Osteocyte (in vitro differentiated cells): ENCODE measurements at regions not wholly inside any gene's neighbourhood (a gene's known extent, or its start where the extent isn't known, plus 50 kb on each side); places are given as distances from the start of the nearest gene placed in this dataset.
A peak's percentile ranks its signal among the peaks of the same experiment; 100 is the strongest.

ENCODE experiments used
- DNase-seq: peaks from one replicate; pipeline ENCODE4 v3.0.0; 2021; ENCODE audit warnings: mixed read lengths; ENCODE audit not compliant: unreplicated experiment; ENCODE audit errors: extremely low spot score
- H3K27ac Mint-ChIP-seq: one replicate; pipeline ENCODE4 v1.8.0; 2021; ENCODE audit warnings: mild to moderate bottlenecking, mixed read lengths; ENCODE audit not compliant: unreplicated experiment
- H3K27me3 Mint-ChIP-seq: one replicate; pipeline ENCODE4 v1.8.0; 2021; ENCODE audit warnings: mixed read lengths; ENCODE audit not compliant: unreplicated experiment
- H3K36me3 Mint-ChIP-seq: one replicate; pipeline ENCODE4 v1.8.0; 2021; ENCODE audit warnings: mixed read lengths; ENCODE audit not compliant: unreplicated experiment
- H3K4me1 Mint-ChIP-seq: one replicate; pipeline ENCODE4 v1.8.0; 2021; ENCODE audit warnings: mixed read lengths; ENCODE audit not compliant: unreplicated experiment
- H3K4me3 Mint-ChIP-seq: one replicate; pipeline ENCODE4 v1.8.0; 2021; ENCODE audit warnings: mild to moderate bottlenecking, moderate library complexity, mixed read lengths; ENCODE audit not compliant: unreplicated experiment
- H3K9me3 Mint-ChIP-seq: one replicate; pipeline ENCODE4 v1.8.0; 2021; ENCODE audit warnings: mixed read lengths; ENCODE audit not compliant: unreplicated experiment
- CTCF ChIP-seq: fragments of 200-600 bp; sonication (generic); IDR thresholded peaks from 2 replicates; pipeline ENCODE4 v1.5.0; 2021; ENCODE audit warnings: antibody characterized with exemption, mild to moderate bottlenecking, moderate library complexity

GRCh38 chr4:20420916-20421602 lies 169.4 kb downstream of the SLIT2 start:
- DNase-seq = no peak
- H3K4me1 Mint-ChIP-seq = peaks cover 24% of the 10 kb centered on the region

GRCh38 chr4:20421603-20421985 lies 169.9 kb downstream of the SLIT2 start:
- Mint-ChIP-seq H3K9me3 (no peaks in the 10 kb centered on the region), H3K4me1 (peaks cover 24% of the 10 kb centered on the region), H3K4me3 (no peak overlapping the region), H3K27me3 (no peaks in the 10 kb centered on the region), H3K27ac (no peak overlapping the region), H3K36me3 (no peaks in the 10 kb centered on the region)
- no peak for DNase-seq
- TF ChIP-seq CTCF = no peak

More at GRCh38 chr4:20420916-20421602, 169.4 kb downstream of the SLIT2 start:
- Mint-ChIP-seq H3K4me3 (no peak overlapping the region), H3K27me3 (no peaks in the 10 kb centered on the region), H3K9me3 (no peaks in the 10 kb centered on the region), H3K27ac (no peak overlapping the region), H3K36me3 (no peaks in the 10 kb centered on the region)
- TF ChIP-seq CTCF = no peak

- H3K27me3 Mint-ChIP-seq = no peaks in the 10 kb centered on the region
- H3K4me1 Mint-ChIP-seq = peaks cover 24% of the 10 kb centered on the region
- DNase-seq = no peak
- peak; percentile 62 for TF ChIP-seq CTCF
- H3K36me3 Mint-ChIP-seq = no peaks in the 10 kb centered on the region
- H3K9me3 Mint-ChIP-seq = no peaks in the 10 kb centered on the region
- no peak overlapping the region for H3K27ac Mint-ChIP-seq
- no peak overlapping the region for H3K4me3 Mint-ChIP-seq
These were observed 170.7 kb downstream of the SLIT2 start for GRCh38 chr4:20422398-20422797.

GRCh38 chr4:20423420-20423819 lies 171.7 kb downstream of the SLIT2 start:
- Mint-ChIP-seq H3K27ac (no peak overlapping the region), H3K9me3 (no peaks in the 10 kb centered on the region), H3K4me1 (peaks cover 21% of the 10 kb centered on the region), H3K36me3 (no peaks in the 10 kb centered on the region), H3K27me3 (no peaks in the 10 kb centered on the region), H3K4me3 (no peak overlapping the region)
- DNase-seq = no peak
- no peak for TF ChIP-seq CTCF

- Mint-ChIP-seq H3K36me3 (no peaks in the 10 kb centered on the region), H3K9me3 (no peaks in the 10 kb centered on the region), H3K27ac (no peak overlapping the region)
These were observed 174.3 kb downstream of the SLIT2 start for GRCh38 chr4:20426028-20426427.

More at GRCh38 chr4:20426028-20426427, 174.3 kb downstream of the SLIT2 start:
- peaks cover 23% of the 10 kb centered on the region for H3K4me1 Mint-ChIP-seq
- no peaks in the 10 kb centered on the region for H3K27me3 Mint-ChIP-seq
- no peak overlapping the region for H3K4me3 Mint-ChIP-seq
- no peak for TF ChIP-seq CTCF
- no peak for DNase-seq
